Dedifferentiated amniotic fluid mesenchymal stem cell (primary cell): ENCODE measurements at regions not wholly inside any gene's neighbourhood (a gene's known extent, or its start where the extent isn't known, plus 50 kb on each side); places are given as distances from the start of the nearest gene placed in this dataset.
A peak's percentile ranks its signal among the peaks of the same experiment; 100 is the strongest.
"Not testable (repeated sequence)": the region's sequence is repeated elsewhere in the genome, so short reads cannot be mapped to it uniquely, and the experiment has no call there.

Source experiments
- DNase-seq: peaks from one replicate; pipeline ENCODE4 v3.0.0-alpha.2; 2016; ENCODE audit errors: extremely low spot score

GRCh38 chr13:63840551-63841421, 2425.1 kb upstream of the PCDH20 start:
- DNase-seq, result no peak

DNA sequence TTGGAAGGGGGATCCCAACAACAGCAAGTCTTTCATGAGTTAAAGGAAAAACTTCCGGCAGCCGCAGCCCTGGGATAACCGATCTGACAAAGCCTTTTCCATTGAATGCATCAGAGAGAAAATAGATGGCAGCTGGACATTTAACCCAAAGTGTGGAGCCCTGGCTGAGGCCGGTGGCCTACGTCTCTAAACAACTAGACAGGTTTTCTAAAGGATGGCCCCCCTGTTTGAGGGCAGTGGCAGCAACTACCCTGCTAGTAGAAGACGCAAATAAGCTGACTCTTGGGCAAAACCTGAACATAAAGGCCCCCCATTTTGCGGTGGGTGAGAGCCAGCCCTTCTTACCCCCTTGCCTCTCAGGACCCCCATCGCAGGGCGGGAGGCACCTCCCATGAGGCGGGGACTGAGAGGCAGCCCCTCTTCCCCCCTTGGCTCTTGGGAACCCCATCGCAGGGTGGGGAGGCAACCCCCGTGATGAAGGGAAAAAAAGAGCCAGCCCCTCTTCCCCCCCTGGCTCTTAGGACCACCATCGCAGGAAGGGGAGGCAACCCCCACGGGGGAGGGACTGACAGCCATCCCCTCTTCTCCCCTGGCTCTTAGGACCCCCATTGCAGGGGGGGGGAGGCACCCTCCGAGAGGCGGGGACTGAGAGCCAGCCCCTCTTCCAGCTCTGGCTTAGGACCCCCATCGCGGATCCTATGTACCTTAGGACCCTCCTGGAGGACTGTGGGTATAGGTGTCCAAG, 2422.9 kb upstream of the PCDH20 start:
- no peak for DNase-seq

- DNase-seq, result not testable (repeated sequence)
These were observed 2422.1 kb upstream of the PCDH20 start for GRCh38 chr13:63837701-63838100.

DNA sequence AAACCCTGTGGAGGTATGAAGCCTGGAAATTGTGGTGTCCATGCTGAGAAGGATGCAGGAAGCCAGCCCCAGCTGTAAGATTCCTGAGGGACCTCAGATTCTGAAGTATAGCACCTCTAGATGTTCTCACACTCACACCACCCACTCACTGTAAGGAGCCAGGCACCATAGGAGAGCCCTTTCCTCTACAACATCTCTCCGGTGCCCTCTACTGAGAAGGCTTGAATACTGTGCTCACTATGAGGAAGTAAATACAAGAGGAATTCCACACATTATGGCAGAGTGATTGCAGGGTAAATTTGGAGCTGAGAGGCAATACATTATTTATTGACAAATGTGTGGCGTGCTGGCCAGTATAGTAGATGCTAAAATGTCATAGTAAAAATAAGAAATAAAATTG, 2414.0 kb upstream of the PCDH20 start:
- DNase-seq, result not testable (repeated sequence)

DNA sequence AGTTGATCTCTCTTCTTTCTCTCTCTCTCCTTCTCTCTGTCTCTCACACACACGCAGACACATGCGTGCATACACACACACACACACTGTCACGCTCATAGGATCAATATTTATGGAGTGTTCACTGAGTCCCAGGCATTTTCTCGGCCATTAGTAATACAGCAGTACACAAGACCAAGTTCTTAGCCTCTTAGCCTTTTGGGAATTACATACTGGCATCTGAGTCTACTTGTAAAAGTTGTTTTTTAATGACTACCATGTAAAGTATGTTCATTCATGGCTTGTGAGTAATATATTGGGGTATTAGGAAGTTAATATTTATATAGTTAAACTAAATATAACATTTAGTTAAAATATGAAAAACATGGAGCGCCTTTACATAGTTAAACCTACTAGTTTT, 2406.1 kb upstream of the PCDH20 start:
- DNase-seq, result not testable (repeated sequence)

GRCh38 chr13:63811428-63812004, 2395.9 kb upstream of the PCDH20 start:
- not testable (repeated sequence) for DNase-seq

DNA sequence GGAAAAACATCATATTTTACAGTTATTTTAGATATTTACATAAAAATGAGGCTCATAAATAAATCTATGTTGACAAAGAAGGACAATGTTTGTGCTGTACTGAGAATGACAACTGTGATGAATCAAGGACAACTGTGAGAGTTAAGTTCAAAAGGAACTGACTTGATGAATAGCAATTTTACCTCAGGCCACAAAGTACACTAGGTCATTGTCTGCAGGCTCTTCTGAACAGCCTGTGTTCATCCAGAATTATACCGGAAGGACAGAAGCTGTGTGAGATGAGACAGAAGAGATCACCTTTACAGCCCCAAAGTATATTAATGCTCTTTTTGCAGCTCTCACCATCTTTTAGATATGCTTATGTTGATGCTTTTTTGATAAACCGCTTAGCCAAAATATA, 2375.5 kb upstream of the PCDH20 start:
- DNase-seq, result not testable (repeated sequence)

DNA sequence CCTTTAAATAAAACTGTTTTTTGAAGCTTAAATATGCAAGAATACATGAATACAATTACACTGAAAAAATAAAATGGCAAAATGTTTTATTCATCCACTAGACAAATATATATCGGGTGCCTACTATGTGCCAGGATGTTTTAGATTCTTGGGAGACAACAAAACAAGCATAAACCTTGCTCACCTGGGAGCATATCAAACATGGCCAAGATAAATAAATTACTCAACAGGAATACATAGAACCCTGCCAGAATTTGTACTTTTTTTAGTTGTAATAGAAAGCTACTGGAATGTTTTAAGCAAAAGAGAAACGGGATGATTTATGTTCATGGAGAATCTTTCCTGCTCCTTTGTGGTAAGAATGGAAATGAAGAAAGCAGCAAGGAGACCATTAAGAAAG, 2358.5 kb upstream of the PCDH20 start:
- no peak for DNase-seq

- no peak for DNase-seq
These were observed 2357.8 kb upstream of the PCDH20 start for GRCh38 chr13:63773476-63773875.

- not testable (repeated sequence) for DNase-seq
These were observed 2342.0 kb upstream of the PCDH20 start for GRCh38 chr13:63757683-63758082.

DNA sequence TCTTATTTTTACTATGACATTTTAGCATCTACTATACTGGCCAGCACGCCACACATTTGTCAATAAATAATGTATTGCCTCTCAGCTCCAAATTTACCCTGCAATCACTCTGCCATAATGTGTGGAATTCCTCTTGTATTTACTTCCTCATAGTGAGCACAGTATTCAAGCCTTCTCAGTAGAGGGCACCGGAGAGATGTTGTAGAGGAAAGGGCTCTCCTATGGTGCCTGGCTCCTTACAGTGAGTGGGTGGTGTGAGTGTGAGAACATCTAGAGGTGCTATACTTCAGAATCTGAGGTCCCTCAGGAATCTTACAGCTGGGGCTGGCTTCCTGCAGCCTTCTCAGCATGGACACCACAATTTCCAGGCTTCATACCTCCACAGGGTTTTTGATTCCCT, 2334.2 kb upstream of the PCDH20 start:
- not testable (repeated sequence) for DNase-seq

- DNase-seq, result not testable (repeated sequence)
These were observed 2326.1 kb upstream of the PCDH20 start for GRCh38 chr13:63741814-63742101.

GRCh38 chr13:63741029-63741813, 2325.6 kb upstream of the PCDH20 start:
- DNase-seq, result no peak

DNA sequence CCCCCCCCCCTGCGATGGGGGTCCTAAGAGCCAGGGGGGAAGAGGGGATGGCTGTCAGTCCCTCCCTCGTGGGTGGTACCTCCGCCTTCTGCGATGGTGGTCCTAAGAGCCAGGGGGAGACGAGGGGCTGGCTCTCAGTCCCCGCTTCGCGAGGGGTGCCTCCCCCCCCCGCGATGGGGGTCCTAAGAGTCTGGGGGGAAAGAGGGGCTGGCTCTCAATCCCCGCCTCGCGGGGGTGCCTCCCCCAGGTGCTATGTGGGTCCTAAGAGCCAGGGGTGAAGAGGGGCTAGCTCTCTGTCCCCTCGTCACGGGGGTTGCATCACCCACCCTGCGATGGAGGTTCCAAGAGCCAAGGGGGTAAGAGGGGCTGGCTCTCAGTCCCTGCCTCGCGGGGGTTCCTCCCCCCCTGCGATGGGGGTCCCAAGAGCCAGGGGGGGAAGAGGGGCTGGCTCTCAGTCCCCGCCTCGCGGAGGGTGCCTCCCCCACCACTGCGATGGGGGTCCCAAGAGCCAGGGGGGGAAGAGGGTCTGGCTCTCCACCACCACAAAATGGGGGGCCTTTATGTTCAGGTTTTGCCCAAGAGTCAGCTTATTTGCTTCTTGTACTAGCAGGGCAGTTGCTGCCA, 2323.6 kb upstream of the PCDH20 start:
- not testable (repeated sequence) for DNase-seq

DNA sequence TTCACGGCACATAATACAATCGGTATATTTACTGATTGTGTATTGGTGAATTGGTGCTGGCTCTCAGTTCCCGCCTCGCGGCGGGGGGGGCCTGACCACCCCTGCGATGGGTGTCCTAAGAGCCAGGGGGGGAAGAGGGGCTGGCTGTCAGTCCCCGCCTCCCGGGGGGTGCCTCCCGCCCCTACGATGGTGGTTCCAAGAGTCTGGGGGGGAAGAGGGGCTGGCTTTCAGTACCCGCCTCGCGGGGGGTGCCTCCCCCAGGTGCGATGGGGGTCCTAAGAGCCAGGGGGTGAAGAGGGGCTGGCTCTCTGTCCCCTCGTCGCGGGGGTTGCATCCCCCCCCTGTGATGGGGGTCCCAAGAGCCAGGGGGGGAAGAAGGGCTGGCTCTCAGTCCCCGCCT, 2321.8 kb upstream of the PCDH20 start:
- DNase-seq, result no peak

GRCh38 chr13:63731896-63732295, 2316.2 kb upstream of the PCDH20 start:
- no peak for DNase-seq

- not testable (repeated sequence) for DNase-seq
These were observed 2296.5 kb upstream of the PCDH20 start for GRCh38 chr13:63712159-63712558.

DNA sequence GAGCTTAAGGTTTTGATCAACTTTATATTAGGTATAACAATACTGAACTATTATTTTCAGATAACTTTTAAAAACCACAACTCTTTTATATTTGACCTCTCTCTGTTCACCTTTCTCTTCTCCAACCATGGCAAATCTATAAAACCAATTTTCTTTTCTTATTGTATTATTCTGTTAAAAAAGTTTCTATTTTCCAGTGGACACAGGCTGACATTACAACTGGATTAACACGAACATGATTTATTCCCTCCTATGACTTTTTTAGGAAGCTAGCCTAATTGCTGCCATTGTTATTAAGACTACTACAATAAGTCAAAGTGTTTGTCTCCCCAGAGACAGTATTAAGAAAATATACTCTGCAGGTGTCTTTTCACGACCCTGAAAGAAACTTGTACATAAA, 2291.1 kb upstream of the PCDH20 start:
- no peak for DNase-seq

GRCh38 chr13:63704521-63704920, 2288.9 kb upstream of the PCDH20 start:
- no peak for DNase-seq

DNA sequence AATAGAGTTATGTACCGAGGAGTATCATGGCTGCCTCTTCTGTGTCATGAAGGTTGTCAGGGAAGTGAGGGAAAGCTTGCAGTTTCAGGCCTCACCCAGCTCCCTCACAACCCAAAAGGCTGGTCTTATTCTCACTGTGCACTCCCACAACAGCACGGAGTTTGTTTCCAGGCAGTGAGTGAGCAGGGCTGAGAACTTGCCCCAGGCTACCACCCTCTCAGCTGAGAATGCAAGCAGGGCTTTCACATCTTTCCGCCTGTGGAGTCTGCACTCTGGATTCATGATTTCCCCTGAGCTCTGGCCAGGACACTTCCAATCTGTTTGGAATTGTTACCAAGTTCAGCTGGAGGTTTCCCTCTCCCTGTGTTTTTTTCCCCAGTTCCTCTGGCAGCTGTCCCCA, 2284.7 kb upstream of the PCDH20 start:
- no peak for DNase-seq

- no peak for DNase-seq
These were observed 2284.3 kb upstream of the PCDH20 start for GRCh38 chr13:63699948-63700347.

DNA sequence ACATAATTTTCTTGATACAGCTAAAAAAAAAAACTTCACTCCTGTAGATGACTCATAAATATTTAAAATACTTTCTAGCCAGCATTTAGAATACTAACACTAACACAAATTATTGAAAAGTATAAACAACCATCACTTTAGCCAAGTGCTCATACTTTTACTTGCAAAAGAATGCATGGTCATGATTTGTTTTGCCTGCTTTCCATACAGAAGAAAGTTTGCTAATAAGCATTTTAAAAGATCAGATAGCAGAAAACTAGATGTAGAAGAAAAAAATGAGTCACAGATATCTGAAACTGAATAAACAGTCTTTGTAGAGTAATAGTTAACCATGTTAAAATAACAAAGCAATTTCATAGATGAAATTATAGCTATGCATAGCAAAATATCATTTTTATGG, 2280.4 kb upstream of the PCDH20 start:
- peak; percentile 86 for DNase-seq
